HEK293 (cell line): ENCODE measurements at regions not wholly inside any gene's neighbourhood (a gene's known extent, or its start where the extent isn't known, plus 50 kb on each side); places are given as distances from the start of the nearest gene placed in this dataset.

Experiments
- ZFP41 ChIP-seq: fragments of 450-650 bp; formaldehyde crosslinking; IDR thresholded peaks from 2 replicates; pipeline ENCODE4 v1.5.1; 2016; ENCODE audit warnings: missing biosample characterization, missing genetic modification characterization, borderline replicate concordance
- ZNF423 ChIP-seq: fragments of 450-650 bp; formaldehyde crosslinking; IDR thresholded peaks from 2 replicates; pipeline ENCODE4 v1.5.1; 2016; ENCODE audit warnings: missing biosample characterization, missing genetic modification characterization
- ZNF776 ChIP-seq: fragments of 450-650 bp; formaldehyde crosslinking; IDR thresholded peaks from 2 replicates; pipeline ENCODE4 v1.5.0; 2017; ENCODE audit warnings: missing biosample characterization, missing genetic modification characterization, borderline replicate concordance
- TF ChIP-seq, protein P1 (sequence below): fragments of 450-650 bp; formaldehyde crosslinking; IDR thresholded peaks from 2 replicates; pipeline ENCODE4 v1.5.1; 2016; ENCODE audit warnings: missing biosample characterization, missing genetic modification characterization
- TF ChIP-seq, protein P2 (sequence below): IDR thresholded peaks from 2 replicates; pipeline ENCODE4 v1.6.1; 2011; ENCODE audit warnings: mild to moderate bottlenecking, low read depth, low read length, borderline replicate concordance
- TF ChIP-seq, protein P3 (sequence below): fragments of 450-650 bp; formaldehyde crosslinking; IDR thresholded peaks from 2 replicates; pipeline ENCODE4 v1.5.1; 2016; ENCODE audit warnings: missing biosample characterization, missing genetic modification characterization

- TF ChIP-seq, protein P1, sequence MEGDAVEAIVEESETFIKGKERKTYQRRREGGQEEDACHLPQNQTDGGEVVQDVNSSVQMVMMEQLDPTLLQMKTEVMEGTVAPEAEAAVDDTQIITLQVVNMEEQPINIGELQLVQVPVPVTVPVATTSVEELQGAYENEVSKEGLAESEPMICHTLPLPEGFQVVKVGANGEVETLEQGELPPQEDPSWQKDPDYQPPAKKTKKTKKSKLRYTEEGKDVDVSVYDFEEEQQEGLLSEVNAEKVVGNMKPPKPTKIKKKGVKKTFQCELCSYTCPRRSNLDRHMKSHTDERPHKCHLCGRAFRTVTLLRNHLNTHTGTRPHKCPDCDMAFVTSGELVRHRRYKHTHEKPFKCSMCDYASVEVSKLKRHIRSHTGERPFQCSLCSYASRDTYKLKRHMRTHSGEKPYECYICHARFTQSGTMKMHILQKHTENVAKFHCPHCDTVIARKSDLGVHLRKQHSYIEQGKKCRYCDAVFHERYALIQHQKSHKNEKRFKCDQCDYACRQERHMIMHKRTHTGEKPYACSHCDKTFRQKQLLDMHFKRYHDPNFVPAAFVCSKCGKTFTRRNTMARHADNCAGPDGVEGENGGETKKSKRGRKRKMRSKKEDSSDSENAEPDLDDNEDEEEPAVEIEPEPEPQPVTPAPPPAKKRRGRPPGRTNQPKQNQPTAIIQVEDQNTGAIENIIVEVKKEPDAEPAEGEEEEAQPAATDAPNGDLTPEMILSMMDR (tag by site-specific recombination) = no peak
- TF ChIP-seq ZNF776 (tag by site-specific recombination) (no peak), ZFP41 (no peak), ZNF423 (tag by site-specific recombination) (no peak)
- TF ChIP-seq, protein P2, sequence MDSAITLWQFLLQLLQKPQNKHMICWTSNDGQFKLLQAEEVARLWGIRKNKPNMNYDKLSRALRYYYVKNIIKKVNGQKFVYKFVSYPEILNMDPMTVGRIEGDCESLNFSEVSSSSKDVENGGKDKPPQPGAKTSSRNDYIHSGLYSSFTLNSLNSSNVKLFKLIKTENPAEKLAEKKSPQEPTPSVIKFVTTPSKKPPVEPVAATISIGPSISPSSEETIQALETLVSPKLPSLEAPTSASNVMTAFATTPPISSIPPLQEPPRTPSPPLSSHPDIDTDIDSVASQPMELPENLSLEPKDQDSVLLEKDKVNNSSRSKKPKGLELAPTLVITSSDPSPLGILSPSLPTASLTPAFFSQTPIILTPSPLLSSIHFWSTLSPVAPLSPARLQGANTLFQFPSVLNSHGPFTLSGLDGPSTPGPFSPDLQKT = no peak
- TF ChIP-seq, protein P3, sequence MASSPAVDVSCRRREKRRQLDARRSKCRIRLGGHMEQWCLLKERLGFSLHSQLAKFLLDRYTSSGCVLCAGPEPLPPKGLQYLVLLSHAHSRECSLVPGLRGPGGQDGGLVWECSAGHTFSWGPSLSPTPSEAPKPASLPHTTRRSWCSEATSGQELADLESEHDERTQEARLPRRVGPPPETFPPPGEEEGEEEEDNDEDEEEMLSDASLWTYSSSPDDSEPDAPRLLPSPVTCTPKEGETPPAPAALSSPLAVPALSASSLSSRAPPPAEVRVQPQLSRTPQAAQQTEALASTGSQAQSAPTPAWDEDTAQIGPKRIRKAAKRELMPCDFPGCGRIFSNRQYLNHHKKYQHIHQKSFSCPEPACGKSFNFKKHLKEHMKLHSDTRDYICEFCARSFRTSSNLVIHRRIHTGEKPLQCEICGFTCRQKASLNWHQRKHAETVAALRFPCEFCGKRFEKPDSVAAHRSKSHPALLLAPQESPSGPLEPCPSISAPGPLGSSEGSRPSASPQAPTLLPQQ = no peak
Observed at GRCh38 chr13:72567566-72567965, 159.9 kb downstream of the MZT1 start.
